Erythroblast (primary cell): ENCODE measurements at regions not wholly inside any gene's neighbourhood (a gene's known extent, or its start where the extent isn't known, plus 50 kb on each side); places are given as distances from the start of the nearest gene placed in this dataset.

Source experiments
- GATA1 ChIP-seq: IDR thresholded peaks from 2 replicates; pipeline ENCODE4 v1.6.1; 2011; ENCODE audit warnings: low read depth, mild to moderate bottlenecking, control low read depth, low read length, moderate library complexity
- POLR2A ChIP-seq: IDR thresholded peaks from 2 replicates; pipeline ENCODE4 v1.6.1; 2011; ENCODE audit warnings: mild to moderate bottlenecking, low read length

- TF ChIP-seq POLR2A (no peak), GATA1 (no peak)
Observed at GRCh38 chr2:193240752-193241151, 1046.0 kb upstream of the TMEFF2 start.
